GM19238 (cell line): ENCODE measurements at regions not wholly inside any gene's neighbourhood (a gene's known extent, or its start where the extent isn't known, plus 50 kb on each side); places are given as distances from the start of the nearest gene placed in this dataset.
"Not testable (repeated sequence)": the region's sequence is repeated elsewhere in the genome, so short reads cannot be mapped to it uniquely, and the experiment has no call there.

Source experiments
- DNase-seq: peaks from one replicate; pipeline ENCODE4 v3.0.0; 2011; ENCODE audit warnings: low spot score; ENCODE audit not compliant: insufficient read length

- no peak for DNase-seq
Observed at GRCh38 chr13:44148159-44148914, 225.3 kb upstream of the SERP2 start.

GRCh38 chr13:44149231-44149630 lies 224.4 kb upstream of the SERP2 start:
- DNase-seq: not testable (repeated sequence)

- DNase-seq: no peak
Observed at GRCh38 chr13:44149821-44150220, 223.8 kb upstream of the SERP2 start.

GRCh38 chr13:44151474-44151873 lies 222.2 kb upstream of the SERP2 start:
- no peak for DNase-seq

GRCh38 chr13:44153496-44153895 lies 220.1 kb upstream of the SERP2 start:
- DNase-seq: no peak

- DNase-seq: no peak
Observed at GRCh38 chr13:44155422-44156293, 218.0 kb upstream of the SERP2 start.

GRCh38 chr13:44156294-44156658 lies 217.3 kb upstream of the SERP2 start:
- DNase-seq: no peak

- DNase-seq: no peak
Observed at GRCh38 chr13:44157606-44158005, 216.0 kb upstream of the SERP2 start.

GRCh38 chr13:44158098-44158521 lies 215.5 kb upstream of the SERP2 start:
- DNase-seq: no peak

GRCh38 chr13:44158881-44159632 lies 214.6 kb upstream of the SERP2 start:
- DNase-seq: no peak

GRCh38 chr13:44159633-44160279 lies 213.9 kb upstream of the SERP2 start:
- DNase-seq: no peak

- no peak for DNase-seq
Observed at GRCh38 chr13:44160591-44161191, 212.9 kb upstream of the SERP2 start.

- DNase-seq: no peak
Observed at GRCh38 chr13:44163108-44163507, 210.5 kb upstream of the SERP2 start.

- DNase-seq: no peak
Observed at GRCh38 chr13:44165221-44165888, 208.3 kb upstream of the SERP2 start.

- no peak for DNase-seq
Observed at GRCh38 chr13:44165889-44166496, 207.6 kb upstream of the SERP2 start.

GRCh38 chr13:44169018-44169911 lies 204.4 kb upstream of the SERP2 start:
- DNase-seq: no peak

GRCh38 chr13:44170731-44171130 lies 202.9 kb upstream of the SERP2 start:
- no peak for DNase-seq

GRCh38 chr13:44171156-44171555 lies 202.5 kb upstream of the SERP2 start:
- no peak for DNase-seq

GRCh38 chr13:44171861-44172260 lies 201.8 kb upstream of the SERP2 start:
- DNase-seq: no peak
